Prostate gland (tissue), 2 donors: ENCODE measurements at regions not wholly inside any gene's neighbourhood (a gene's known extent, or its start where the extent isn't known, plus 50 kb on each side); places are given as distances from the start of the nearest gene placed in this dataset.

Experiments used
- DNase-seq: peaks from one replicate; pipeline ENCODE4 v3.0.0-alpha.2; 2019; ENCODE audit warnings: low spot score
- H3K27ac ChIP-seq, 2 donors: fragments of 200-600 bp; sonication (generic); 2 replicates each; pipeline ENCODE4 v1.5.1; 2017 to 2019
- H3K27me3 ChIP-seq: fragments of 200-600 bp; sonication (generic); replicated peaks from 2 replicates; pipeline ENCODE4 v1.5.1; 2019; ENCODE audit not compliant: insufficient read depth
- H3K36me3 ChIP-seq, 2 donors: fragments of 200-600 bp; sonication (generic); 1 replicate in 1 of 2; 2 replicates in 1 of 2; pipeline versions ENCODE4 v1.5.1 to v1.8.1; 2017 to 2019
- H3K4me1 ChIP-seq: fragments of 200-600 bp; sonication (generic); replicated peaks from 2 replicates; pipeline ENCODE4 v1.5.1; 2019
- H3K4me3 ChIP-seq, 2 donors: fragments of 200-600 bp; sonication (generic); 2 replicates each; pipeline ENCODE4 v1.5.1; 2017 to 2019
- H3K9me3 ChIP-seq: fragments of 200-600 bp; sonication (generic); 2 replicates; pipeline ENCODE4 v1.5.1; 2017
- CTCF ChIP-seq, 4 experiments: fragments of 200-600 bp in 2 of 4; fragments of 450-650 bp in 2 of 4; sonication (generic) in 2 of 4; IDR thresholded peaks; 1 replicate in 3 of 4; 2 replicates in 1 of 4; pipeline ENCODE4 v1.5.1; 2016 to 2019; ENCODE audit warnings: antibody characterized with exemption in 4 of 4, mild to moderate bottlenecking in 2 of 4, moderate library complexity in 2 of 4
- POLR2A ChIP-seq: fragments of 450-650 bp; IDR thresholded peaks from one replicate; pipeline ENCODE4 v1.6.1; 2016; ENCODE audit warnings: antibody characterized with exemption, mild to moderate bottlenecking
- POLR2AphosphoS5 ChIP-seq: sonication (generic); formaldehyde crosslinking; IDR thresholded peaks from one replicate; pipeline ENCODE4 v1.6.1; 2017; ENCODE audit warnings: antibody characterized with exemption
- WGBS: methylation state at CpG from one replicate; pipeline ENCODE4 v1.1.5; 2018; 5-methylcytosine and 5-hydroxymethylcytosine counted together
- intact Hi-C: fragments of 100-400 bp; cut with DNase I; formaldehyde crosslinking; loops from one replicate; pipeline ENCODE4 v1.14.2; 2022

- WGBS: 47% methylated on average over 3 of the region's 3 CpGs
- TF ChIP-seq POLR2AphosphoS5 (no peak), POLR2A (no peak), CTCF (IDR thresholded peaks at IDR 0.05) (no peak)
- intact Hi-C loops: no loop called here
- no peaks in the 10 kb centered on the region for H3K27me3 ChIP-seq
- H3K9me3 ChIP-seq: no peaks in the 10 kb centered on the region
- no peak overlapping the region for H3K27ac ChIP-seq
- no peak for DNase-seq
- no peak overlapping the region for H3K4me3 ChIP-seq
- H3K4me1 ChIP-seq: no peaks in the 10 kb centered on the region
- H3K36me3 ChIP-seq: no peaks in the 10 kb centered on the region
Observed at GRCh38 chr1:208781391-208782045, 537.3 kb upstream of the PLXNA2 start.

- no peak overlapping the region for H3K4me3 ChIP-seq
- no peaks in the 10 kb centered on the region for H3K4me1 ChIP-seq
- H3K27me3 ChIP-seq: no peaks in the 10 kb centered on the region
- no peak for DNase-seq
- no peak overlapping the region for H3K27ac ChIP-seq
- intact Hi-C loops: no loop called here
- no peaks in the 10 kb centered on the region for H3K9me3 ChIP-seq
- 64% methylated on average over 4 of the region's 4 CpGs for WGBS
- TF ChIP-seq POLR2A (no peak), POLR2AphosphoS5 (no peak), CTCF (IDR thresholded peaks at IDR 0.05) (no peak)
- H3K36me3 ChIP-seq: no peaks in the 10 kb centered on the region
Observed at GRCh38 chr1:208782186-208782585, 538.0 kb upstream of the PLXNA2 start.

DNA sequence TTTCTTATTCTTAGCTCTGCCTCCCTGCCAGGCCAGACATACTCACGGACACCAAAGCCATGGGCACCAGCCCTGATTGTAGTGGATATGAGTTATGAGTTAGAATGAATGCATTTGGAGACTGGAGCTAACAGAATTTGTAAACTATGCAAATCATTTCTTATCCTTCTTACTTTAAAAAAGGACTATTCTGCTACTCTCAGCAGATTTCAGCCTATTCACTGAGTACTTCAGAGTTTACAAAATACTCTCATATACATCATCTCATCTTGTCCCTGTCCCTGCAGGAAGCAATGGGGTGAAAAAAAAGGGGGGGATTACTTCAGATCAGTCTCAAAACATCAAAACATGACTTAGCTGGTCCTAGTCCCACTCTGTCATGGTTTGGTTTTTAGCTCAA lies 541.4 kb upstream of the PLXNA2 start:
- Histone ChIP-seq H3K27ac (no peak overlapping the region), H3K4me3 (no peak overlapping the region), H3K9me3 (no peaks in the 10 kb centered on the region), H3K4me1 (no peaks in the 10 kb centered on the region), H3K27me3 (no peaks in the 10 kb centered on the region), H3K36me3 (no peaks in the 10 kb centered on the region)
- intact Hi-C loops: no loop called here
- 47% methylated on average over 1 of the region's 1 CpG for WGBS
- DNase-seq: no peak
- TF ChIP-seq POLR2AphosphoS5 (no peak), CTCF (IDR thresholded peaks at IDR 0.05) (no peak), POLR2A (no peak)

DNA sequence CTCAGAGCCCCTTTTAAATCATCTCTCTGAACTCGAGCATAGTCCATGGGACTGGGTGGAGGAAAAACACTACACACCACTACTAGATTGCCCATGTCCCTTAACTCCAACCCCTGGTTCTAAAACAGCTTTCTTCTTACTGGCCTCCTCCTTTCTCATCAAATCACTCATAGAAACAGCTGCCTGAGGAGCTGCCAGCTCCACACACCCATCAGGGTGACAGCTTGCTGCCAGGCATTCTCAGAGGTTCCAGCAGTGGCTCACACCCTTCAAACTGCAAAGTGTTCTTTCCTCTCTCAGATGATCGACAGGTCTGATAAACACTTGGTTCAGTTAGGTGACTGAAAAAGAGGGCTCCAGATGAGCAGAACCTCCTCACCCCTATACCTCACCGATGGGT lies 543.0 kb upstream of the PLXNA2 start:
- TF ChIP-seq POLR2A: no peak
- TF ChIP-seq POLR2AphosphoS5: no peak
- no peak for TF ChIP-seq CTCF (IDR thresholded peaks at IDR 0.05)
- Histone ChIP-seq H3K27ac (no peak overlapping the region), H3K4me1 (no peaks in the 10 kb centered on the region), H3K36me3 (no peaks in the 10 kb centered on the region), H3K27me3 (no peaks in the 10 kb centered on the region), H3K9me3 (no peaks in the 10 kb centered on the region), H3K4me3 (no peak overlapping the region)
- DNase-seq: no peak
- intact Hi-C loops: no loop called here
- WGBS: 85% methylated on average over 3 of the region's 3 CpGs

DNA sequence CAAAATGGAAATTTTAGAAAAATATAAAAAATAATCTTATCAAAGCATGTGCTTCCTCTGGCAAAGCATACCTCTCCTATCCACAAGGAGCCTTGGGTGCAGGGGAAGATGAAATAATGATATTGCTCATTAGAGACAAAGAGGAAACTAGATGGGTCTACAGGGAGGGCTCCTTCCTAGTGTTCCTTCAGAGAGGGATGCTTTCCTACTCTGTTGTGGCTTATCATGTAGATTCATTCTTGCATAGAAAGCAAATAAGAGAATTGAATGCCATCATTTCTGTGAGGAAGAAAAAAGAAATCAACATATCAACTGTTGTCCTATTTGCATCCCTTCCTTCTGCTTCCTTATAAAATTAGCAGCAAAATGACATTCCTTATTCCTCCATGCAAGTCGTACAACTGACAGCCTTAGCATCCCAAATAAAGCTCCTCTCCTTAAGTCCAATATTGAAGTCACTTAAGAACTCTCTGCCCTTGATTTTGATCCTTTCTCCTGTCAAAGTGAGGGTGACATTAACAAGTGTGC lies 543.9 kb upstream of the PLXNA2 start:
- 67% methylated on average over 1 of the region's 1 CpG for WGBS
- no peaks in the 10 kb centered on the region for H3K27me3 ChIP-seq
- H3K4me1 ChIP-seq: no peaks in the 10 kb centered on the region
- no peak for TF ChIP-seq POLR2A
- no peak for TF ChIP-seq POLR2AphosphoS5
- TF ChIP-seq CTCF (IDR thresholded peaks at IDR 0.05): no peak
- intact Hi-C loops: no loop called here
- no peak for DNase-seq
- H3K4me3 ChIP-seq: no peak overlapping the region
- H3K36me3 ChIP-seq: no peaks in the 10 kb centered on the region
- H3K9me3 ChIP-seq: no peaks in the 10 kb centered on the region
- H3K27ac ChIP-seq: no peak overlapping the region
